Stimulated activated naive CD8-positive, alpha-beta T cell treated with anti-CD3 and anti-CD28 coated beads, Interleukin-15, Interleukin-2, amounts not matched to agents 100 U/mL and 50 U/mL, for 24 hours (primary cell): ENCODE measurements at regions not wholly inside any gene's neighbourhood (a gene's known extent, or its start where the extent isn't known, plus 50 kb on each side); places are given as distances from the start of the nearest gene placed in this dataset.

Source experiments
- ATAC-seq: fragments of 150-1000 bp; cut with Tn5 transposase; one replicate; pipeline ENCODE4 v1.10.0; 2021
- DNase-seq: peaks from one replicate; pipeline ENCODE4 v3.0.0; 2021

DNA sequence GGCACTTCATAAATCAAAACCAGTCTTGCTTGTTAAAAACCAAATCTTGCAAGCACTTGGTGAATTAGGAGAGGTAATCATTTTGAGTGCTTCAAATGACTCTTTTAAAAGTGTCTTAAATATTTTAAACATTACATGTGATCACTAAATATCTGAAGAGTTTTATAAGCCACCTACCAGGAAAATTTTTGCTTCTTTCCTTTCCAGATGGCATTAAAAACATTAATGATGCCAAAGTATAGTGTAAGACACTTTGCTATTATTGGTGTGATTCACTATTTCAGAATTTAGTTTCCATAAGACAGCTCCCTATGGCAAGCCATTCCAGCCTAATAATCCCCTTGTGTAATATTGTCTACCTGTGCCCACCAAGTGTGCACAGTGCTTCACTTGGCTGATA is 548.8 kb upstream of the ADAMTS5 start:
- DNase-seq (no peak), ATAC-seq (no peak)

DNA sequence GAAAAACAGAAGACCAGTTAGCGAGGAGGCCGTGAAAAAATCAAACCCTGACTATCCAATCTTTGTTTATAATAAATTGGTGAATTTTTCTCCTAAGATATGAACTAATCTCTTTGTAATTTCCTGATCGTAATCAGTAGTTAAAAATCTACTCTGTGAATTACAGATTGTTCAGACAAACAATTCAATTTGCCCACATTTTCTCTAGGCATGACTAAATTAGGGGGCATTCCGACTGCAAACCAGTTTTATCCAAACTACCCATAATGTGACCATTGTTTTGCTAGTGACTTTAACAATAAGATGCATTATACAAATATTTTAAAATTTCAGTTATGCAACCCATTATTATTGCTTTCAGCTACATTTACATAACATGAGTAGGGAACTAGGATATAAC is 546.9 kb upstream of the ADAMTS5 start:
- ATAC-seq = no peak
- DNase-seq = no peak

DNA sequence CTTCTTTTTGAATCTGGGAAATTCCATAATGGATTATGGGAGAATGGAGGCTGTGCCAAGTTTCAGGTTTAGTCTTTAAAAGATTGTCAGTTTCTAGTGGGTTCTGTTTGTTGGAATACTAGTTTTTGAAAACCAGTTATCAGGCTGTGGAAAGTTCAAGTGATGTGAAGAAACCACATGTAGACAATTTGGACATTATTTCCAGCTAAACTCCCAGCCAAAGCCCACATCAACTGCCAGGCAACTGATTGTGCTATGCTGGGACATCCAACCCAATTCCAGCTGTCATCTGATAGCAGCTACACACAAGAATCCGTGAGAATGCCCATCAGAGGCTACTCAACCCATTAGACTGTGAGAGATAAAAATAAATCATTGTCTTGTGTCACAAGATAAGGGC is 546.1 kb upstream of the ADAMTS5 start:
- ATAC-seq (no peak), DNase-seq (no peak)

DNA sequence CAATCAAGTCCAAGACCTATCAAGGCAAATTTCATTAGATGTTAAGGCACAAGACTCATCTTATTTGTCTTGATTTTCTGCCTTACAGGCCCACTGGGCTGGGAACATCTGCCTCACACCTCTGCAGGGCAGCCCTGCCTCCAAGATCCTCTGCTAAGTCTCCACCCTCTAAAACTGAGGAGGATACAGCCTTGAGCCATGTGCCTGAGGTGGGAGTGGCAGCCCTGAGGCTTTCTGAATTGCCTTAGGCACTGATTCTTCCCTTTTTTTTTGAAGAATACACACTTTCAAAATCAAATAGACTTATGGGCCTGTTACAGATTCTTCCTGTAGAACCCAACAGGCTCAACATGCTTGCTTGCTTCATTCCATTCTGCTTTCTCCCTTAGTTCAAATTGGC is 544.3 kb upstream of the ADAMTS5 start:
- DNase-seq (no peak), ATAC-seq (no peak)

DNA sequence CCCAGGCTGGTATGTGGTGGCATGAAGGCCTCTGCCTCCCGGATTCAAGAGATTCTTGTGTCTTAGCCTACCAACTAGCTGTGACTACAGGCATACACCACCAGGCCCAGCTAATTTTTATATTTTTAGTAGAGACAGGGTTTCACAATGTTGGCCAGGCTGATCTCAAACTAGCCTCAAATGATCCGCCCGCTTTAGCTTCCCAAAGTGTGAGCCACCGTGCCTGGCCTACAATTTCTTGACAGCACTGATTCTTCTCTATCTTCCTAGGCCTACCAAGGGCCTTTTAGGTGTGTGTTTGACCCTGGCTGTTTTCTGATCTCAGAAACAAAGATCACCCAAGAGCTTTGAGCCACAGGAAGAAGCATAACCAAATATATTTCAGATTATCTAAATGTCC is 540.8 kb upstream of the ADAMTS5 start:
- DNase-seq = no peak
- ATAC-seq = no peak

DNA sequence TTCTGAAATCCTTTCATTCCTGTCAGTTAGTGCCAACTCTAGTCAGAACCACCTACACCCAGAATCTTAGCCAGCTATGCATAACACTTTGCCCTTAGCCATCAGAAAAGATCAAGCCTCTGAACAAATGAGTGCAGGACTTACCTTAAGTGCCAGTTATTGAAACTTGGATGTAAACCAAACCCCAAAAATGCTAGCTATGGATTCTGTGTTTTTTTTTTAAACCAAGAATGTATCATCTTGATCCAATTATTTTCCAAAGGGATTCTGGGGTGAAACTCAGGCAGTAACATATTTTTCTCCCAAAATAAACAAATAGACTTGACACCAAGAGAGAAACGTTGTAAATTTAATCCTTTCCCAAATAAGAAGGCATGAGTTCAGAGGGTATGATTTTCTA is 538.6 kb upstream of the ADAMTS5 start:
- DNase-seq (no peak), ATAC-seq (no peak)

DNA sequence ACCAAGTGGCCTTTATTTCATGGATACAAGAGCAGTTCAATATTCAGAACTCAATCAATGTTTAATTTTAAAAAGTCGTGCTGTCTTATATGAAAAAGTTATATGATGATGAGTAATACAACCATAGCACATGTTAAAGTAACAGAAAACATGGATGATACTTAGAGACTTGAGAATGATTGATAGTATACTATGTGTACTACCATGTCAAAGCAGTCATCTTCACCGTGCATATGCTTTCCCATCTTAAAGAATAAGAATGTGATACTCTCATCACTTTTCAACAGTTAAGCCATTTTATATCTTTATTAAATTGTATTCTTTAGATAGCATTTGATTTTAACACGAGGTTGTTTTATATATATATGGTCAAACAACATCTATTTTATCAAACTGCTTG is 535.9 kb upstream of the ADAMTS5 start:
- DNase-seq = no peak
- ATAC-seq = no peak

DNA sequence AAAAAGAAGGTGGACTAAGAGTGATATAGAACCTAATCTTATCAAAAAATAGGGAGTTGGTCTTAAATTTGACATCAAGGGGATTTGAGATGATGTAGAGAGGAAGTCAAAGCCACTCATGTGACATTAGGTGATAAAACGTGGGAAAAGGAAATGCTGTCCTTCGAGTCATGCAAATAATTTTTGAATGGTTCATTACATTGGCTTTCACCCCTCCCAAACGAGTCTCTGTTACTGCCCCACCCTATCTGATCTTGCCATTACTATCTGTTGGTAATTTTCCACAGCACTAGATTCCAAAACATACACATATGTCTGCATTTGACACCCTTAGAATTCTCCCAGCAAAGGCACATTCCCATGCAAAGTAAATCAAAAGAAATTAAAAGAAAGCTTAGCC is 531.1 kb upstream of the ADAMTS5 start:
- ATAC-seq (no peak), DNase-seq (no peak)

DNA sequence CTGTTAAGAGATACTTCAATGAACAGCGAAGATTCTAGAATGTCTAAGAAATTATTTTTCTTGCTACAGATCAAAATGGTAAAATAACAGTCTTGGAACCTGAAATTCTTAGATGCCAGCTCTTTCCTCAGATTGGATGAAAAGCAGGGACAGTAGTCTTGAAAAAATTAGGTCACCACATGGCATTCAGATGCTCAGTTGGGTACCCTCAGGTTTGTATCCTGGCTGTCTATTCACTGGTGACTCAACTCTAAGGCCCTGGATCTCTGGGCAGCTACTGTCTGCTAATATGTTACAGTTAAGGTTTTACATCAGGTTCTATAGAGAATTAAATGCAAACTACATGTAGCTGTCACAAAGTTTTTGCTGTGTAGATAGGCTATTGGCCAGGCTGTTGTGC is 528.9 kb upstream of the ADAMTS5 start:
- DNase-seq (no peak), ATAC-seq (no peak)

DNA sequence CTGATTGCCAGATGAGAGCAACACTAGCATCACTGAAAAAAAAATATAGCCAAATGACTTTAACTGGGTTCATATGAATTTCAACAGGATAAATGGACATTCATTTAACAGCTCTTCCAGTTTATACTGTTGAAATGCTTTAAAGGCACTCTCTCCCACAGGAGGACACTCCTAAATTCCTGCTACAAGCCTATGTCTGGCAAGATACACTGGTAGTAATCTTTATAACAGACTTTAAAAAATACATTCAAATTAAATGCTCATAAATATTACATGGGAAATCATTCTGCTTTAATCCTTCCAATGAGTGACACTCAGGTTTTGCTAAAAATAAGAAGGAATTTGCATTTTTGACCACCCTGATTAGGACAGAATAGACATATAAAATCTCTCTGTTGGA is 526.7 kb upstream of the ADAMTS5 start:
- no peak for DNase-seq
- no peak for ATAC-seq

DNA sequence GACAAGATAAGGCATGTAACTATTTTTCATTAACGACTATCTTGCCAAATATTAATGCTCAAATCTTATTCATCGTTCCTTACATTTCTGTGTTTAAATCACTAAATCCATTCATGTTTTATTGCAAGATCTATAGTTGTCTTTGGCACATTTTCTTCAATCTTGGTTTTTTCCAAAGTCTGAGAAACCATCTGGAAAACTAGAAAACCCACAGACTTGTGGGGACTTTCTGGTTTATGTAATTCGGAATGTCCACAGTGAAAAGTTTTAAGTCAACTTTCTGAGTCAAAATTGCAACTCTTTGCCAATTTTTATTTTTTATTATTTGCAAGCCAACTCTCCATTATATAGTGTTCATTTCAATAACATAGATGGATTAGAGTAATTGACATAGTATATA is 520.8 kb upstream of the ADAMTS5 start:
- ATAC-seq (no peak), DNase-seq (no peak)

DNA sequence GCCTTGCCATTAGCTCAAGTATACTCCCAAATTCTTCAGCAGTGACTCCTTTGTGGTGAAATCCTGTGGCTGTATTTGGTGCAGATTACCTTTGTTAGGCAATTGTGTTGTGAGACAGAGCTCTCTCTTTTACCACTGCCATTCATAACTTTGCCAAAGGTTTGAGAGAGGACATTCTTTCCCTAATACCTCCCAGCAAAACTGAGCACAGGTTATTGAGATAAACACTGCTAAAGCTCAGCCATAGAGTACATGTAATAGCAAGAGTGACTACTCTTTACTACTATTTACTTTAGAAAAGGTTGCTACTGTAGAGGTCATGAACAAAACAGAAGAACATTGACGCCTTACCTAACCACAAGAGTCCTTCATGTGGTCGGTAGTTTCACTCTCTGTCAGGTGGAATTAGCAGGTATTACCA is 514.0 kb upstream of the ADAMTS5 start:
- no peak for ATAC-seq
- no peak for DNase-seq

DNA sequence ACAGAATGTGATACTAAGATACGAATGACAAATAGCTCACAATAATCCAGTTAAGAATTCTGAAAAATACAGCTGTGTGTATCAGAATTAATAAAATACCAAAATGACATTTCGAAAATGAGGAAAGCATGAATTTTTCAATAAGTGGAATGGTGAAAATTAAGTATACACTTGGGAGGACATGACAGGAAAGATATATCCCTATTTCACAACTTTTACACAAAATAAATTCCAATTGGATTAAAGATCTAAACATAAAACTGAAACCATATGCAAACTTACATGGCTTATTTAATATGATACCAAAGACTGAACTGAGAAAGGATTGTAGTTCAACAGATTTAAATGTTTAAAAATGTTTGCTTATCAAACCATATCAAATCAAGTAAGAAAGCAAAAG is 510.4 kb upstream of the ADAMTS5 start:
- ATAC-seq = no peak
- no peak for DNase-seq

DNA sequence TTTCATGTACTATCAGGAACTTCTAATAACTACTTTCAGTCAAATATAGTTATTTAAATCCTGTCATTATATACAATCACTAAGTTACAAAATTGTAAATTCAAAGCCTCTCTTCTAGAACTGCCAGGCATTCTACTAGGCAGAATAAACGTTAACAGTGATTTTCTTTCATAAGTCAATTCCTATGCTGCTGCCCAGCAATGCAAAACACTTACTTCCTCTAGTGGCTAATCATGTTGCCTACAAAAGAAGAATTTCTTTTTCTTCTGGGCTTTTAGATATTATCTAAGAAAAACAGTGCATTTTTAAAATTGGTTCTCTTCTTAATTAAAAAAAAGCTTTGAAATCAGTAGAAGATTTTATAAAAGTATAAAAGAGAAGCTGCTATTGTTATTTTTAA is 509.8 kb upstream of the ADAMTS5 start:
- DNase-seq (no peak), ATAC-seq (no peak)

DNA sequence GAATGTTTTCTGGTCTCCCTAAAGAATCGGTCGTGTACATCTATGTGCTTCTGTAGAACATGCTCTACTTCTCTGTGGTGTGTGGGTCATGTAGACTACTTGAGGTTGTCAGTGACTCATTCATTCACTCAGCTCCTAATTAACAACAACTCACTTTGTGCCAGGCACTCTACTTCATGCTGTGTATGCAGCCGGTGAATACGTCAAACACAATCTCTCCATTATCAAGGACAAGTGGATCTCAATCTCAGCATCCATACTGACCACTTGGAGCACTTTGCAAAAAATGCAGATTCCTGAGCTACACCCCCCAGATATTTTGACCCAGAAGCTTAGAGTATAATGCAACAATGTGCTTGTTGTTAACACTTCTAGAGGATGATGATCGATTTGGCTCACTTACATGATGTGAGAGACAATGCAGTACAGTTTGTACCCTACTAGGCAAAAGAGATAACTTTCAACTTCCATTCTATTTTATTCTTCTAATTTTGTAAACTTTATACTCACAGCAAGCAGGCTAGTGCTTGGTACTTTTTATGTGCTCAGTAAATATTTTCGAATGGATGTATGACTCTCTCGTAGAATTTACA is 508.6 kb upstream of the ADAMTS5 start:
- DNase-seq (no peak), ATAC-seq (no peak)

DNA sequence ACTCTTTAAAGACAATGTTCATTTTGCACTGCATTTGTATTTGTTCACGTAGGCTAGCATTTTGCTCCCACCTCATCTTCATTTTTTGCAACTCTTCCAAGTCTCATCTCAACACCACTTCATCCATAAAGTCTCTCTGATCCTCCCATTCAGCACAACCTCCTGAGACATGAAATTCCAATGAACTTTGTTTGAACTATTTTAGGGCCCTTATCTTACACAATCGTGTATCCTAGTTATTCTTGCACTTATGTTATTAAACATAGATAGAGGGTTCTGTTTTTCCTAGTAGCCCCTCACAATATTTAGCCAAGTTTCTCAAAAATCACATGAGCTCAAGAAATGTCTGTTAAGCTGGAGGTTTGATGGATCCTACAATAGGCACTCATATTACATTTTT is 500.5 kb upstream of the ADAMTS5 start:
- no peak for DNase-seq
- no peak for ATAC-seq

DNA sequence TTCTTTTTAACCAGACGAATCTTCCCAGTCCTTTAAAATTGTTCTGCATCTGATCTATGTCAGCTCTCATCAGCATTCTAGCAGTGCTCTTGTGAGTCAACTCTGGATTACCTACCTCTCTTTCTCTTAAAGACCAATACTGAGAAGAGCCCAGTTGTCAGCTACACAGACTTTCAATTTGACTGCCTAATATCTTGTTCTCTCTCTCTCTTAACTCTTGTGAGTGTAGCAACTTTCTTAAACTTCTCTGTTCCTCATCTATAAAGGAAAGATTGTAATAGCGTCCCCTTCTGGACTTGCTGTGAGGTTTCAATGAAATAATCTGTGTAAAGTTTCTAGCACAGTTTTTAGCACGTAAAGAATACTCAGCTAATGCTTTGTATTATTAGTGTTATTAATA is 499.3 kb upstream of the ADAMTS5 start:
- DNase-seq (no peak), ATAC-seq (no peak)

DNA sequence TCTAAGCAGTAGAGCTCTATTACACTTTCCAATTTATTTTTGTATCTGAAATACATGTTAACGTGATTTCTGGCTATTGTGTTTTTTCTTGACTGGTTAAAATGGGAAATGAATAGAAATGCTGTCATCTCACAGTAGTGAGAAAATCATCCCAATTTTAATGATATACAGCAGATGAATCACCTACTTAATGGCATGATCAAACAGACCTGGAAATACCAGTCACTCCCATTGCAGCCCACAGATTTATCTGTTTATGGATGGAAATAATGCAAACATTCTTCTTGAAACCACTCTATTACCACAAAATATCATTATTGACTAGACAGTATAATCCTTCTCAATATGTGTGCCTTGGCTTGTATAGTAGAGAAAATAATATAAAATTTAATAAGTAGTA is 497.8 kb upstream of the ADAMTS5 start:
- no peak for ATAC-seq
- DNase-seq = no peak

DNA sequence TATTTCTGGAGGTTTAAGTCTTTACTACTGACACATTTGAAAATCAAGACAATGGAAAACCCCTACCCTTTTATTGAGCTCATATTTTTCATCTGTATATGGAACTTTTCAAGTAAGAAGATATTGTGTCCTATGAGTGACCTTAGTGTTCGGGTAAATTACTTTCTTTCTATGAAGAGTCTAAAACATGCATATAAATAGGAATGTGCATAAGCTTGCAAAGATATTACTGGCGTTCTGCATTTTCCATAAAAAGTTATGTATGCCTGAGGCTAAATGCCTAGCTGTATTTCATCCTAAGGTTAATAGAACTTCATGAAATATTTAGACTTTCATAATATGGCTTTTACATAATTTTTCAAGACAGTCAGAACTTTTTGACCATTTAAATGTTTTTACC is 495.8 kb upstream of the ADAMTS5 start:
- no peak for DNase-seq
- no peak for ATAC-seq

DNA sequence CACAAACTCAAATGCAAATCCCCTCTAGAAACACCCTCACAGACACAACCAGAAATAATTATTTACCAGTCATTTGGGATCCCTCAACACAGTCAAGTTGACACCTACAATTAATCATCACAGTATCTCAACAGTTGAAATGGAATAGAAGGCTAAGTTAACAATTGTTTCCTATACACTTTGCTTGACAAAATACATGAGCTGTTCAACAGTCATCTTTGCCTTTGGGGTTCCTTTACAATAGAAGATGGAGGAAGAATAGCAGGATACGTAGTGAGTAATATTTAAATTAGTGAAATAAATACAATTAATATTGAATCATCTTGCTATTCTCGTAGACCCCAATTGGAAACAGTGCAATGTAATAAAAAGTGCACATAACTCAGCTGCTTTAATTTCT is 487.3 kb upstream of the ADAMTS5 start:
- no peak for DNase-seq
- no peak for ATAC-seq

DNA sequence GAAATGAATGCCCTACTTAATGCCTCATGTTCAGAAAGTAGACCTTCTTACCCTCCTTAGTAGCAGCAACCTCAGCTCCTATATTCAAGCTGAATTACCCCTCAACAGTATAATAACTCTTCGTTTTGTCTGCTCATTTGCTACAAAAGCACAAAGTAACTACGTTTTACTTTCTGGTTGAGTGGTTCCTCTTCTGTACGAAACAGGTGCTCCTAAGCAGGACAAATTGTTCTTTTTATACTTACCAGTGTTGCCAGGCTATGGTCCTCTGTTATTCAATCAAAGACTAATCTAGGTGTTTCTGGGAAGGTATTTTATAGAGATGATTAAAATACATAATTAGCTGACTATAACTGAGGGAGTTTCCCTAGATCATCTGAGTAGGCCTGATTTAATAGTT is 484.2 kb upstream of the ADAMTS5 start:
- ATAC-seq = no peak
- DNase-seq = no peak

DNA sequence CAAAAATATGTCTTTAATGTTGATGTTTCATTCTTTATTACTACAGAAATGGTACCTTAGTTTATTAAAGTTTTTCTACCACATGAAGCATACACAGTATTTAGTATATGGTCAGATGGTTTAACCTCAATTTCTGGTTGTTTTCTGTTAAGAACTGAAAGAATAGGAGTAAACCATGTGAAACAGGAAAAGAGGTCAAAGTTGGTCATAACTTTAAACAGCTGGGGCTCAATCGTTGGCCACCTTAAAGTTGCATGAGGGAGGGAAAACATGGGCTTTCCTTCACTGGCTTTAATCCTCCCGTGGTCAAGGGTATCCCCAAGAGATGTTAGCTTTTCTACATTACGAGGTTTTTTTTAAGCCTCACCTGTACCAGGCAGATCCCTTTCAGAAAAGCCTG is 483.3 kb upstream of the ADAMTS5 start:
- DNase-seq (no peak), ATAC-seq (no peak)

DNA sequence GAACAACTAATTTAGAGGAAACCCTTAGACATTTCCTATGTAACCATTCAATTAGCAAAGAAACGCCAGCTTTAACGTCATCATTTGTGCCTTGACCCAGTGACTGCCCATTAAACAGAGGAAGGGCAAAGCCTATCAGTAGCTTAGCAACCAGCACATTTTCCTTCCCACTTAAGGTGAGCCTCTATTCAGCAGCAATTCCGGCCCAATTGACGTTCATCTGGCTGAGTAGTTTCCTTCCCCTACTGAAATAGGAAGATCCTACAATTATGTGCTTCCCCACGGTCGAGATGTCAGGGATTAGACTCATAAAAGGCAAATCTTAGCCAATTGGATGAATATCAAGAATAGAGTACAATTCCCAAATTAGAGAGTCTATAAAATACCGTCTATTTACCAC is 482.1 kb upstream of the ADAMTS5 start:
- ATAC-seq = no peak
- DNase-seq = no peak

DNA sequence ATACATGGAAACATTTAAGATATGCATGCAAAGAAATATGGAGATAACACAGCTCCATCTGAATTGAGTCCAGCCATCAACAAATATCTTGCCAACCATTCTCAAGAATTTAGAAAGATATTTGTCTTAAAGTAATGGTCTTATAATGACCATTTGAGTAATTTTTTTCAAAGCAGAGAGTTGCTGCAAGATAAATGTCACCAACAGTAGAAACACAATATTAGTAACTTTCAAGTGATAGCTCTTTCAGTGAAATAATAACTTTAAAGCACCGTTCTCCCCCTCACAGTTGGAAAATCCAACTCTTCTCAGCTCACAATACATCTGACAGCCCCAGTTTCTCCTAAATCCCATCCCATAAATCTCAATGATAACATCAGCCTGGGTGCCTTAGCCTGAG is 481.0 kb upstream of the ADAMTS5 start:
- no peak for DNase-seq
- ATAC-seq = no peak

DNA sequence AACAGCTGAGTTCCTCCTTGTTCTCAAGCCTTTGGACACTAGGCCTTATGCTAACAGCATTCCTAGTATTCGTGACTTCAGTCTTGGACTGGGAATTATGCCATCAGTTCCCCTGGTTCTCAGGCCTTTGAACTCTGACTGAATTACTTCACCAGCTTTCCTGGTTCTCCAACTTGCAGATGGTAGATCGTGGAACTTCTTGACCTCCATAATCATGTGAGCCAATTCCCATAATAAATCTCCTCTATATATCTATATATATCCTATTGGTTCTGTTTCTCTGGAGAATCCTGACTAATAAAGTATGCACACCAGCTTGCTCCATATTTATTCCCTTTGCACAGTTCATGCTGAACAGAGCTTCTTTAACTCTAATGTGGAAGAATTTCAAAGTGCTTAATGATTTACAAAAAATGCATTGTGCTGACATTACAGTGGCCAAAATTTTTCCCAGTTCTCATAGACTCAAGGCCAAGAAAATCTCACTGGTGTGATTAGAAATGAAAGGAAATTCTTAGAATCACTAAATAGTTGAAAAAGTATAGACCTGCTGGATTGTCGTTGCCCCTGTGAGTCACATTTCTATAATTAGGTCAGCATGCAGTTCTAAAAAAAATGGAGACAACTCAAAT is 462.9 kb upstream of the ADAMTS5 start:
- no peak for ATAC-seq
- no peak for DNase-seq
